Erythroblast (primary cell): ENCODE measurements at regions not wholly inside any gene's neighbourhood (a gene's known extent, or its start where the extent isn't known, plus 50 kb on each side); places are given as distances from the start of the nearest gene placed in this dataset.

Experiments
- GATA1 ChIP-seq: IDR thresholded peaks from 2 replicates; pipeline ENCODE4 v1.6.1; 2011; ENCODE audit warnings: low read depth, mild to moderate bottlenecking, control low read depth, low read length, moderate library complexity
- POLR2A ChIP-seq: IDR thresholded peaks from 2 replicates; pipeline ENCODE4 v1.6.1; 2011; ENCODE audit warnings: mild to moderate bottlenecking, low read length

GRCh38 chr14:36373982-36374673 lies 53.7 kb upstream of the MBIP start:
- no peak for TF ChIP-seq POLR2A
- TF ChIP-seq GATA1, result no peak
